ENCODE measurements at regions not wholly inside any gene's neighbourhood (a gene's known extent, or its start where the extent isn't known, plus 50 kb on each side); places are given as distances from the start of the nearest gene placed in this dataset.

GRCh38 chr7:156435486-156436231 lies 204.9 kb upstream of the RNF32 start:
- WGBS = 88% methylated on average over 12 of the region's 12 CpGs
- H3K27me3 ChIP-seq (ENCODE audit: control insufficient read depth in 4 of 4, insufficient read depth in 4 of 4, low read length in 3 of 4) = no peaks in the 10 kb centered on the region
- no peaks in the 10 kb centered on the region for H3K36me3 ChIP-seq (ENCODE audit: control insufficient read depth in 4 of 4, insufficient read depth in 3 of 4, low read depth in 1 of 4, low read length in 3 of 4)
- no peak overlapping the region for H3K27ac ChIP-seq (ENCODE audit: low read depth in 1 of 2, low read length in 2 of 2)
- no peak for DNase-seq (ENCODE audit: low spot score)
- no peak for TF ChIP-seq CTCF (IDR thresholded peaks at IDR 0.05; ENCODE audit: low read depth, low read length, missing input control)
- TF ChIP-seq RXRA (IDR thresholded peaks at IDR 0.05) = no peak
- no peak for TF ChIP-seq FOXA1 (IDR thresholded peaks at IDR 0.05)
- no peak for TF ChIP-seq EGR1 (IDR thresholded peaks at IDR 0.05; ENCODE audit: low read depth in 2 of 2)
- TF ChIP-seq FOXA2 (IDR thresholded peaks at IDR 0.05) = no peak
- no peak for TF ChIP-seq YY1 (IDR thresholded peaks at IDR 0.05)
- TF ChIP-seq HNF4A (conservative IDR thresholded peaks at IDR 0.05) = no peak
- TF ChIP-seq JUND (IDR thresholded peaks at IDR 0.05) = no peak
- TF ChIP-seq NR2F2 (IDR thresholded peaks at IDR 0.05) = no peak
- no peak for TF ChIP-seq MAX (IDR thresholded peaks at IDR 0.05)
- no peak for TF ChIP-seq TAF1 (conservative IDR thresholded peaks at IDR 0.05)
- no peak for TF ChIP-seq RAD21 (IDR thresholded peaks at IDR 0.05)
- TF ChIP-seq ATF3 (IDR thresholded peaks at IDR 0.05) = no peak
- TF ChIP-seq GABPA (IDR thresholded peaks at IDR 0.05 in 1 of 2, conservative IDR thresholded peaks at IDR 0.05 in 1 of 2) = no peak
- TF ChIP-seq REST (IDR thresholded peaks at IDR 0.05) = no peak
- no peak for TF ChIP-seq HNF4G (IDR thresholded peaks at IDR 0.05)
- TF ChIP-seq SP1 (IDR thresholded peaks at IDR 0.05) = no peak
- TF ChIP-seq ZBTB33 (IDR thresholded peaks at IDR 0.05) = no peak
- no peak overlapping the region for H3K9ac ChIP-seq (ENCODE audit: low read depth in 1 of 2, low read length in 2 of 2)
- no peaks in the 10 kb centered on the region for H3K9me3 ChIP-seq (ENCODE audit: control insufficient read depth in 4 of 4, low read length in 3 of 4)
- H3K4me1 ChIP-seq (ENCODE audit: control insufficient read depth in 4 of 4, insufficient read depth in 4 of 4, low read length in 3 of 4) = no peaks in the 10 kb centered on the region
- H3K4me3 ChIP-seq (ENCODE audit: low read depth in 1 of 3, low read length in 3 of 3) = no peak overlapping the region
